HG02852 (cell line): ENCODE measurements at regions not wholly inside any gene's neighbourhood (a gene's known extent, or its start where the extent isn't known, plus 50 kb on each side); places are given as distances from the start of the nearest gene placed in this dataset.

ENCODE experiments used
- ATAC-seq: cut with Tn5 transposase; IDR thresholded peaks from one replicate; pipeline ENCODE4 v1.9.1; 2021; ENCODE audit warnings: mild to moderate bottlenecking, moderate library complexity; ENCODE audit not compliant: unreplicated experiment

DNA sequence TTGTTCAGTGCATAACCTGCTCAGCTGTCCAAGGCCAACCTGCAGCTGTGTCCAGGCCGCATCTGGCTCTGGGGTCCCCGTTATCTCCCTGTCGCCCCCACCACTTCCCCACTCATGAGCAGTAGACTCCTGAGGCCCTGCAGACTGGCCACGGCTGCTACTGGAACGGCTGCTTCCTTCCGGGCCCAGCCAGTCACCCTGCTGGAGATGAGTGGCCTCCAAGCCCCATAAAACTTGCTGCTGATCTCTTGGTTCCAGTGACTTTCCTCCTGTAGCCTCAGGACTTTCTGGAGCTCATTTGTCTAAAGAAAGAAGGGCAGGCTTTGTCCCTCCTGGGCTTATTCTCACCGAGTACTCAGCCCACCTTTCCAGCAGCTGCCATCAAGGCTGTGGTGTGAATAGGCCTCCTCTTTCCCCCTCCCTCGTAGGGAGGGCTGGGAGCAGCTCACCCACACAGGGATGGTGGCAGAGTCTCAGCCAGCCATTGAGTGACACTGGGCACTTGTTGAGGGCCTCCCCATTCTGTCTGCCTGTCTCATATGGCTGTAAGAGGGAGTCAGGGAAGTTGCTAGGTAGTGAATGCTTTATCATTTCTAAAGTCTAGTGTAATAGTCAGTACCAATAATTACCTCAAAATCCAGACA is 257.3 kb downstream of the MYCN start:
- no peak for ATAC-seq

DNA sequence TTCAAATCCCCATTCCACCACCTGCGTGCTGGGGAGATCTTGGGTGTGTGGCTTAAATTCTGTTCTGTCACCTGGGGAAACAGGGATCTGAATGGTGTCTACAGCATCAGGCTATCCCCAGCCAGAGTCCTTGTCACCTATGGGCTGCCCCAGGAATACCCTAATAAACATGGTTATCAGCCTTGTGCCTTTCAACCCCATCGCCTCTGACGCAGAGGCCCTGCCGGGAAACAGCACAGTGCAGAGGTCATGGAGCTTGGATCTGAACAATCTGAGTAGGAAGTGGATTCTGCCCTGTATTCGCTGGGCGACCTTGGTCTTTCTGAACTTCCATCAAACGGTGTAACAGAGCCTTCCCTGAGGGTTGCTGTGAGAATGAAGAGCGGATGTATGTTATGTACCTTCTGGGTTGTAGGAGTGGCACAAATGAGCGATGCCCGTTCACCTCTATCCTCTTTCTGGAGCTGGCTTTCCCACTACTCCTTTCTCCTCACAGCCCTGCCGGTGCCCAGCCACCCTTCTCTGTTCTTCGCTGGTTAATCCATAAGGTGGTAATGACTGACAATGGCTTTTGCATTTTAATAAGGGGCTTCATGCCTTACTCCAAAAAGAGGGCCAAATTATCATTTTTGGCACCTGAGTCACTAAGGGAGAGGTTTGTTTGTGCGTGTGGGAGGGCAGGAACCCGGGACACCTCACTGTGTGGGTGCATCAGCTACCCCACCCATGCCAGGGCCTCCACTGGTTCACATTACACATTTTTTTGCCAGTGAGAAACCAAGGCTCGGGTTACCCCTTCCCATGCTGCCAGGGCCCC is 256.5 kb downstream of the MYCN start:
- ATAC-seq: no peak

DNA sequence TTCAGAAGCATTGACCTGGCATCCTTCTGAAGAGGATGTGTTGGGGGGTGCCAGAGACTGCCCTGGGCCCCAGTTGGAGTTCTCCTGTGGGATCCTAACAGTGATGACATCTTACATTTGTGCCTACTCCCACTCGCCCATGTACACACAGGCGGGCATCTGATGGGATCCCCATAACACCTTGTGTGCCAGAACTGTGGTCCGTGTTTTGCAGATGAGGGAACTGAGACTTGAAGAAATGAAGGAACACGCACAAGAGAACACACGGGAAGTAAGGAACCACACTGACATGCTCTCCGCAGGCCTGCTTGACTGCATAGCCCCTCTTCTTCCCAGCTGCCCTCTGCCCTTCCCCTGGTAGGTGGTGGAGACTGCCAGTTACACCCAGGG is 255.3 kb downstream of the MYCN start:
- no peak for ATAC-seq

DNA sequence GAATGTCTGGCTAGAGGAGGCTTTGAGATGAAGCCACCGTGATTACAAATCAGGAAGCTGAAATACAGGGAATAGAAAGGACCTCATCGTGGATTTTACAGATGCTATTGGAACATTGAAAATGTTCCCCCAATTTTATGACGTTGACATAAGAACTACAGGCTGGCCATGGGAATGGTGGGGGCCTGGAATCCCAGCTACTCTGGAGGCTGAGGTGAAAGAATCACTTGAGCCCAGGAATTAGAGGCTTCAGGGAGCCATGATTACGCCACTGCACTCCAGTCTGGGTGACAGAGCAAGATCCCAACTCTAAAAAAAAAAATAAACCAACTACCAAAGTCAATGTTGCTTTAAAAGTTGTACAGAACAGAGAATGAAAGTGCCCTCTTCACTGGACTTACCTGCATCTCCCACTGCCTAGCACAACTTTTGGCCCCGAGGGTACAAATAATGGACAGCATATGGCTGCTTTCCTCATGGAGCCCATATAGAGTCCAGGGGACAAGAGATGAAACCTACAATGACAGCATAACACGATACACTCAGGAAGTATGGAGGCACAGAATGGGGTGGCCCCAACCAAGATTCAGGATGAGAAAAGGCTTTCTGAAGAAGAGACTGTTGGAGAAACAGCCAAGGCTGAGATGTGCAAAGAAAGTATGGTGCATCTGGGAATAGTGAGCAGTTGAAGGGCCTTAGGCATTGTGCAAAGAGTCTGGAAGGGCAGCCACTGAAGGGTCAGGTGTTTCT is 254.8 kb downstream of the MYCN start:
- no peak for ATAC-seq

DNA sequence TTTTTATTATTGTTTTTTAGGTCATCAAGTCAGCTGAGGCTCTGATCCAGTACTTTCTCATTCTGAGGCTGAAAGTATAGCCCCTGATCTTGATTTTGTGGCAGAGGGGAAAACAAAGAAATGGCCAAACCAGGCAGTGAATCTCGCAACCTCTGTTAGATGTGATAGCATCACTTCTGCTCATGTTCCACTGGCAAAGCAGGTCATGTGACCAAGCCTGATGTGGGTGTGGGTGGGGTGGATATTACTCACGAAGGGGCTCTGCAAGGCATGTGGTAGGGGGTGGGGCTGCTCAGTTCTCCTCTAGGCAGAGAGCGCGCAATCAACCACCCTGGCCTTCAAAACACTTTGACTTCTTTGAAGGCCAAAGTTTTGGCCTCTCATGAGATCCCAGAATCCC is 254.2 kb downstream of the MYCN start:
- ATAC-seq: no peak

DNA sequence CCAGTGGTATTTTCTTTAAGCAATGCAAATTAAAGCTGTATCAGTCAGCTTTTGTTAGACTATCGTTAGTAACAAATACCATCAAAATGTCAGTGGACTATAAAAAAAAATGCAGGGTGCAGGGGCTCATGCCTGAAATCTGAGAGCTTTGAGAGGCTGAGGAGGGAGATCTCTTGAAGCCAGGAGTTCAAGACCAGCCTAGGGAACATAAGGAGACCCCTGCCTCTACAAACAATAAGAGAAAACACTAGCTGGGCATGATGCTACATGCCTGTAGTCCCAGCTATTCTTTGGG is 253.7 kb downstream of the MYCN start:
- no peak for ATAC-seq

DNA sequence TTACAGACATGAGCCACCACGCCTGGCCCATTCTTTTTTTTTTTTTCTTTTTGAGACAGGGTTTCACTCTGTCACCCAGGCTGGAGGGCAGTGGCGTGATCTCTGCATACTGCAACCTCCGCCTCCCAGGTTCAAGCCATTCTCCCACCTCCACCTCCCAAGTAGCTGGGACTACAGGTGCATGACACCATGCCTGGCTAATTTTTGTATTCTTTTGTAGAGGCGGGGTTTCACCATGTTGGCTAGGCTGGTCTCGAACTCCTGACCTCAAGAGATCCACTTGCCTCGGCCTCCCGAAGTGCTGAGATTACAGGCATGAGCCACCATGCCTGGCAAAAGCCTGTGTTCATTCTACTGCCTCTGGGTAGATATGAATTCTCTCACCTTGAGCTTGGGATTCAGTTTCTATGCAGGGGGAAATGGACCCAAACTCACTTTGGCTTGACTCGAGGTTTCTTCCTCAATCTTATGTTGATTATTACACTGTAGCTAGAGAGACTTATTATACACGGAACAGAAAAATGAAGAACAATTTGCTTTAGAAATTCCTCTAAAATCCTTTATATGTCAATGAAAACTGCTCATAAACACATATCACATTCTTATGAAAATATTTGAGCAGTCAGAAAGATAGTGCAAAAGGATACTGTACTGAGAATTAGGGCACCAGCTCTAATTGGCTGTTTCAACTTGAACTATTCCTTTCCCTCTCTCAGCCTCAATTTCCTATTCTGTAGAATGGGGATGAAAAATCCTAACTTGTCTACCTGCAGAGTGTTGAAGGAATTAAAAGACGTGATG is 252.3 kb downstream of the MYCN start:
- ATAC-seq: no peak

DNA sequence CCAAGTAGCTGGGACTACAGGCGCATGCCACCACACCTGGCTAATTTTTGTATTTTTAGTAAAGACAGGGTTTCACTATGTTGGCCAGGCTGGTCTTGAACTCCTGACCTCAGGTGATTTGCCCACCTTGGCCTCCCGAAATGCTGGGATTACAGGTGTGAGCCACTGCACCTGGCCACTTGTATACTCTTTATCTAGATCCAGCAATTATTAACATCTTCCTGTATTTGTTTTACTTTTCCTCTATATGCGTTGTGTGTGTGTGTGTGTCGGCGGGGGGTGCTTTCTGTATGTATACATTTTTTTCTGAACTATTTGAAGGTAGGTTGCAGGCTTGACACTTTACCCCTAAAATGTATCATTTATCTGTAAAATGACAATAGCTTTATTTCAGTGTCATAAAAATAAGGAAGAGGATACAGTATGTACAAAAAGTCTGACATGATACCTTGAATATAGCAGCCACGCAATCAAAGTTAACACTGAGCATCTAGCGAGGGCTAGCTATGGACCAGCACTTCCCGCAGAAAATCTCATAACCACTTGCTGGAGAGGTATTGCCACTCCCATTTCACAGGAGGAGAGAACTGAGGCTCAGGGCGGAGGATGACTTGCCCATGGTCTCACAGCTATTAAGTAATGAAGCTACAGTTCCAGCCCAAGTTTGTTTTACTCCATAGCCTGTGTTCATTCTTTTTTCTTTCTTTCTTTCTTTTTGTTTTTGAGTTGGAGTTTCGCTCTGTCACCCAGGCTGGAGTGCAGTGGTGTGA is 251.3 kb downstream of the MYCN start:
- ATAC-seq: no peak

DNA sequence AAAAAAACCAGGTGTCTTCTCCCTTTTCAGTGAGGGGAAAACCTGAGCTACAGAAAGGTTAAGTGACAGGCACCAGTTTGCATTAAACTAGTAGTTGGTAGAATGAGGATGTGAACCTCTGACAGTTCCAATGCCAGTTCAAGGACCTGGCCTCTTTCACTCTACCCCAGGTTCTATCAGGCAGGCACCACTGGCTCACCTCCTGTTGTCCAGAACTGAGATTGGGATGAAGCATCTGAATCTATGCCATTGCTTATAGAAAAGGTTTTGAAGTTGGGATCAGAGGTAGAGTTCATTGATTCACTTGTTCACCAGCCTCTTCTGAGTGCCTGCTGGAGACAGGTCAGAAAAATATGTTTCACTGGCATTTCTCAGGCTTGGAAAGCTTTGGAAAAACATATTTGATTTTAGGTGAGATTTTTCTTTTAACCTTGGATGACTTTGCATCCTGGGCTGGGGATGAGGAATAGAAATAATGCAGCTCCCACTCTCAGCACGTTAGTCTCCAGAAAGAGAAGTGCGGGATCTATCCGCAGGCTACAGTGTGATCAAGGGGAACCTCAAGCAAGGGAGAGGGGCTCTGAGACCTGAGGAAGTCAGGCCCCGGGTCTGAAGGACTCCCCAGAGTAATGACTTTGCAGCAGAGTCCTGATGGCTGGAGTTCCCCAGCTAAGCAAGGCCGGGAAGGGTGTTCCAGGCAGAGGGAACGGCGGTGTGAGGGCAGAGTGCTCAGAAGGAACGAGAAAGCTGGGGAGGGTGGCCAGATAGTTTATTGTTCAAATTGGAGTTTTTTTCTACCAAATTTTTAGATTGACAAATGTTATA is 250.3 kb downstream of the MYCN start:
- ATAC-seq: no peak

DNA sequence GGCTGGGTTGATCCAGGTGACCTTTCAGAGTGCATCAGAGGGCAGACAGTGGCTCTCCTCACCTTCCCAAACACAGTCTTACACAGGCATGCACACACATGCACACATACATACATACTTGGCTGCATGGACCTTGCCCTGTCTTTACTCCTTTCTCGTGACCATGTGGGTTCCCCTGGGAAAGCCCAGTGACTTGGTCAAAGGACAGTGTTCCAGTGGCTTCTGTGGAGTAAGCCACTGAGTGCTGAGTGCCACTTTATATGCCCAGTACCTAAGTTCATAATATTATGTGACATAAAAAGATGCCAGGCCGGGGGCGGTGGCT is 249.4 kb downstream of the MYCN start:
- no peak for ATAC-seq

DNA sequence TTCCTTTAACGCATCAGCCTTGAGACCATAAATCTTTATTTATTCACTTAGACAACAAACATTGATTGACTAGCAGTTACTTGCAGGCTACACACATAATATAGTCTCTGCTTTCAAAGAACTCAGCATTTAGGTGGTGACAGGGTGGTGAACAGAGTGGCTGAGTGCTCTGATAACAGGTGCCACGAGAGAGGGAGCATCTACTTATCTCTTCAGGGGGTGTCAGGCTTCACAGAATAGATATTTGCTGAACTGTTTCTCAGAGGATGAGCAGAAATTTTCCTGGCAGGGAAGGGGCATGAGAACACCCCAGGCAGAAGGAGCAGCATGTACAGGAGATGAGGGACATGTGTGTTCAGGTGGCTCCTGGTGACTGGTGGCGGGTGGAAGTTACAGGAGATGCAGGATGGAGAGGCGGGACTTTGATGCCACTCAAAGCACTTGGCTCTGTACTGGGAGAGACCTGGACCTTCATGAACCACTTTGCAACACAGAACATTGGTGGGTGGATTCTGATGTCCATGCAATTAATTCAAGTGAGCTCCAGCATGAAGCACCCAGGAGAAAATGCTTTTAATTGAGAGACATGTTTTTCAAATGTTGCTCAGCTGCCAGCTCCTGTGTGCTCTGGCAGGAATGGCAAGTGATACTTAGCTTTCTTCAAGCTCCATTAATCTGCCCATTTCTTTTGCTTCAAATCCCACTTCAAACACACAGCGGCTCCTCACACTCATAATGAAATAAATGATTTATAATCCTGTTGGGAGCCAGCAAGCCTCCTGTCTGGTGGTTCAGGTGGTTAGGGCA is 248.9 kb downstream of the MYCN start:
- ATAC-seq: no peak

DNA sequence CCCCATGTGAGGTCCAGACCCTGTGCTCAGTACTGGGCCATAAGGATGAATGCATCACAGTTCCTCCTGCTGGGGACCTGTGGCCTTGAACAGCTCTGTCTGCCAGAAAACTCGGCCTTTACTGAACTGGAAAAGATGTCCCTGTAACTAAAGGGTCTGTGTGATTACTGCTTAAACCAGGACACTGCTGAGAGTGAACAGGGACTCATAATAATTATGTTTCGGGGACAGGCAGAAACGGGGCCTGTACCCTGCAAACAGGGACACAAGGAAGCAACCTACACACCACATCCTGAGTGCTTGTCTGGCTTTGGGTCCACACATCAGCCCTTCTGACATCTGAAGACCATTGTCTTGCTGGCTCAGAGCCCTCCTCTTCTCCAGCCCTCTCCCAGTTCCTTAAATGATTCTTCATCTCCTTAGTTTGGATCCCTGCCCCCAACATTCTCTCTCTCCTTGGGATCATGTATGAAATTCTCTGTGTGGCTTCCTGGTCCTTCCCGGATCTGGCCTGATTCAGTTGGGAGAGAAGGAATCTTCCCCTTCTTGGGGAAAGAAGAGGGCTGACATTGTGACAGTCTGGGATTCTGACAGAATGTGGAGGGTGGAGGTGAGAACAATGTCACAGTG is 248.0 kb downstream of the MYCN start:
- no peak for ATAC-seq

DNA sequence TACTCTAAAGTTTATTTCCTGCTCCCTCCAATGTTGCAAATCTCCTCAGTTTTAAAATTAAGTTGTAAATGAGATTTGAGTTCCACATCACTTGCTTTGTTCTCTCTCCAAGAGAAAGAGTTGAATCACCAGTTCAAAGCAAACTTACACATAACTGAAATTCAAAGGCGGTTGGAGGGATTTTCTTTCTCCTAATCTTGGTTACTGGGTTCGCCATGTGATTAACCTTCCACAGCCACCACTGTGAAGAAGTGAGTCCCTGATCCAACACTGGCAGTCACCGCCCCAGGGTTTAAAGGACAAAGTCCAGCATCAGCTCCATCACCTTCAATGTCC is 247.1 kb downstream of the MYCN start:
- no peak for ATAC-seq

DNA sequence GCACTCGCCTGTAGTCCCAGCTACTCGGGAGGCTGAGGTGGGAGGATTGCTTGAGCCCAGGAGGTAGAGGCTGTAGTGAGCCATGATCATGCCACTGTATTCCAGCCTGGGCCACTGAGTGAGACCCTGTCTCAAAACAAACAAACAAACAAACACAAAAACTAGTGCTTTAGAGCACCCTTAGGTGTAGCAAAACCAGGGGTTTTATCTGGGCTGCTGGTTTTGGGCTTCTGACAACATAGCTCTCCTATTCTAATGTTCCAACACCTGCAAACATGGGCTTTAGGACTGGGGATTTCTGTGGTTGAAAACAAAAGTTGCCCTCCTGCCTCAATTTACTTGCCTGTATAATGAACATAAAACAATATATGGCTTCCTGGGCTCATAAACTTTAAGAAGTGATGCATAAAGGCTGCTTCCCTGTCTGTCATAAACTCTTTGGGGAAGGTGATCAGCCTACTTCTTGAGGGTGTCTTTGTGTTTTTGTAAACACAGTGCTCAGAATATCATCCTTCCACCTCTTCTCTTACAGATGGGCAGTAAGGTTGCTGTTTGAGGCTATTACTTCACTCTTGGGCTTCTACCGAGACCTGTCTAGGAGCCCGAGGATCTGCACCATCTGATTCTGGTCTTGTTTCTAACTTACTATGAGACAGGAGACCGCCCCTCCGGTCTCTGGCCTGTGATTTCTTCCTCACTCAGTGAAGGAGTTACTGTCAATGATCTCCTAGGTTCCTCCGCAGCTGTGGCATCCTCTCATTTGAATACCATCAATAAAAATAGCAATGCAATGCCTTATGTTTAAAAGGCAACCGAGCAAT is 246.5 kb downstream of the MYCN start:
- ATAC-seq: no peak

DNA sequence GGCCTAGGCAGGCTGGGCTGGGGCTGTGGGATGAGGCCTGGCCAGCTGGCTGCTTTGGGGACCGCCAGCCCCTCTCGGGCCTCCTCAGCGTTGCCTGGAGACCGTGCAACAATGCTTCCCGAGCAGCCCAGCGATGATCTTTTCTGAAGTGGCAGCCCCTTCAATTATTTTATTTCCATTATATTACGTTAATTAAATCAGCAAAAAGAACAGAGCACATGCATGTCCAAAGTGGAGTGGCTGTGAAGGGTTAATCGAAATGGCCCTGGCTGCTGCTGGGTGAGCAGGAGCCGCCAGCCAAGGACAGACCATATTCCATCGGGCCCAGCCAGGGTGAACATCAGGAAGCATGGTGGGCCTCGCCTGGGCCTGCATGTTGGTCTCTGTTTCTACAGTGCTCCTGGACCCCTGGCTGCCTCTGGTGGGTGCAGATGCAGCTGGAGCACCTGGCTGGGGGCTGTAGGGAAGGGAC is 245.5 kb downstream of the MYCN start:
- ATAC-seq: no peak

DNA sequence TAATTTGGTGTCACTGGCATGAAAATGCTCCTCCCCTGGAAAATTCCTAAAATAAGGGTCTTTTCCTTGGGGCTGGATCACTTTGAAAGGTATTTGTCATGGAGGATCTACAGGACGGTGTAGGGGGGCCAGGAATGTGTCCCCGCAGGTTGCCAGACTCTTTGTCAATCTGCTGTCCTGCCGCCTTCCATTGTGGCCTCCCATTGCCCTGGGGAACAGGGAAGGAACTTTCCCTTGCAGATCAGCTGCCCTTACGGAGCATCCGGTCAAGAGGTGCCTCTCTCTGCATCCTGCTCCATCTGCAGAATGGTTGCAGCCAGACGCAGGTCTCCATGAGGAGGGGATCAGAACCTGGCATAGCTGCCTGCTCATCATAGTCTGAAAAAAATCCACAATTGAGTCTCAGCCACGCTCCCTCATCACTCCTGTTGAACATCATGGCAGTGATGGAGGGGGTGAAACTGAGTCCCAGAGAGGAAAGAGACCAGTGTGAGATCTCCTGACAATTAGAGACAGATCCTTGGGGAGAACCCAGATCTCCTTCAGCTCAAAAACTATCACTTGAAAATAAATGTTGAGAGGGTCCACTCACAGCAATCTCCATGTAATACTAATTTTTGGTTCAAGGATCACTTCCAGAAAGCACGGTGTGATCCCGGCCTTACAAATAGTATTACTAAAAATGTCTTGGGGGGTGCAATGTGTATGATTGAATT is 244.8 kb downstream of the MYCN start:
- ATAC-seq: no peak

DNA sequence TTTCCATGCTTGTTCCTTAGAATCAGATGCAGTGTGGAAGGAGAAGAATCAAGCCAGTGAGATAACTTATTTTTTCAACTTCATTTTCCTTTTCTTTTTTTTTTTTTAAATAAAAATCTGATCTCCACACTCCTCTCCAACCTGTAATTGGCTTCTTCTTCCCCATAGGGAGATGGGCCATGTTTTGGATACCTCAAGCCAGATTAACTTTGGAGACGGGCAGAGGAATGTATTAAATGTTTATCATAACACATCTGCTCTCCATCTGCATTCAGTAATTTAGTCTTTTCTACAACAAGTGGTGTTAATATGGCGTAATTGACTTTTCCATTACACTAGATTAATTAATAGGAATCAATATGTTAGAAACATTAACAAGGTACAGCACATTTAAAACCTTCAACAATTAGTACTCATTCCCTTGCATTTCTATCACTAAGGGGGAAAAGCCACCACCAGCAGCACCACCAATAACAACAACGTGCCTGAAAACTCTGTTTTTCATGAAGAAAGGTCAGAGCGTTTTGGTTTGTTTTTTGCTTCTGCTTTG is 244.1 kb downstream of the MYCN start:
- no peak for ATAC-seq
